ELR (cell line): ENCODE measurements at regions not wholly inside any gene's neighbourhood (a gene's known extent, or its start where the extent isn't known, plus 50 kb on each side); places are given as distances from the start of the nearest gene placed in this dataset.
"Not testable (repeated sequence)": the region's sequence is repeated elsewhere in the genome, so short reads cannot be mapped to it uniquely, and the experiment has no call there.

Experiments
- DNase-seq: peaks from one replicate; pipeline ENCODE4 v3.0.0-alpha.2; 2015; ENCODE audit warnings: low read depth

DNA sequence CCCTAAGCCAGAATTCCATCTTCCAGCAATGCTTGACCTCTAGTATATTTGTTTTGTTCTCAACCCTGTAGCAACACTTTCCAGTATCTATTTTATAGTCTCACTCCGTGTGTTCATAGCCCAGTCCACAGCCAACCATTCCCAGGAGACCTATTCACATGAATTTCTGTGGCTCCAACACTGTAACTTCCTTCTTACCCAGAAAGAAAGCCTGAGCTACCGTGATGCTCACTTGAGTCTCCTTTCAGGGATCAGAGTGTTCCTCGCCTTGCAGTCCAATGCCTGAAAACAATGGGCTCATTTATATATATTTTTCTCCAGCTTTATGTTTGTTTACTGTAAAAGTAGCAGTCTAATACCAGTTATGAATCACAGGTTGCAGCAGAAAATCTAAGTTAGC, 645.0 kb upstream of the NOVA1 start:
- peak; percentile 33 for DNase-seq

DNA sequence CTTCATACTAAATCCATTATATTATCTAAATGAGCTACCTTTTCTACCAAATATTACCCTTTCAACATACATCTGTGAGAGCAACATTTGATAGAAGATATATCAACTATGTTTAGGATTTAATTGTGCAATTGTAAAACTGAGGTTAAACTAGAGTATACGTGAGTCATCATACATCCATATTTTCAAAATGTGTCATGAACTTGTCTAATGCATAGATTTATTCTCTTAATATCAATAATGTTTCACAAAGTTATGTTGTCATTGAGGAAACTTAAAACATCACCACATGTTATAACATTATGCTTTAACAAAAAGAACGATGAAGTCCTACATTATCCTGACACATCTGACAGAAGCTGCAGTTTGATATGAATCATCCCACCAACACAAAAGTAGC, 645.5 kb upstream of the NOVA1 start:
- DNase-seq, result peak; percentile 39

- DNase-seq, result no peak
Measured at GRCh38 chr14:27245947-27246346, 648.1 kb upstream of the NOVA1 start.

GRCh38 chr14:27253966-27254365, 656.1 kb upstream of the NOVA1 start:
- no peak for DNase-seq

GRCh38 chr14:27256805-27257204, 659.0 kb upstream of the NOVA1 start:
- no peak for DNase-seq

DNA sequence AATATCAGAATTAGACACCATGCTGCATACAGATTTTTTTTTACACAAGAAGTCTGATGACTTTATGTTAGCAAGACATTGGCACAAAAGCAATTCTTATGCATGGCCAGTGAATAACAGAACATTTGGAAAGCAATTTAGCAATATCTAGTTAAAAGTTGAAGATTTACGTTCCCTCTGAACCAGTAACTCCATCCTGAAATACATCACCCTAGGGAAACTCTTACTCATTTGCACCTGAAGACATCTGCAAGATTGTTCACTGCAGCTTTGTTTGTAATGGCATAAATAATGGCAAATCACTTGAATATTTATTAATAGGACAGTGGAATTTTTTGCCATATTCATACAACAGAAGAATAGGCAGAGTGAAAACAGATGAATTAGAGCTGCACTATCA, 670.0 kb upstream of the NOVA1 start:
- DNase-seq, result no peak

DNA sequence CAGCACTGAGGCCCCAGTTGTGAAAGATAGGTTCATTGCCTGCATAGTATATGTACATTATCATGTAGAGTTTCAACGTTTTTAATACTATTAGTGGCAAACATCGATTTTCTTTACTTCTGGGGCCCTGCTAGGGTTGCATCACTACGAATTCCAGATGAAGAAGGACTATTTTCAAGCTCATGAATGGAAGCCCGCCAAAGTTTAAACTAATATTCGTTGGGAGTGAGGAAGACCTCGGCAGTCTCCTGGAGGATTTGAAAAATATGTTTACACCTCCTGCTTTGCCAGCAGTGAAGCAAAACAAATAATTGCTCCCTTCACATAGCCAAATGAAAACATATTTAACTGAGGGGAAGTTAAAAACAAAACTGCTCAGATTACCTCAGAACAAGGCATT, 672.9 kb upstream of the NOVA1 start:
- no peak for DNase-seq

GRCh38 chr14:27278341-27278740, 680.5 kb upstream of the NOVA1 start:
- DNase-seq, result no peak

GRCh38 chr14:27305441-27305945, 707.7 kb upstream of the NOVA1 start:
- DNase-seq, result no peak

DNA sequence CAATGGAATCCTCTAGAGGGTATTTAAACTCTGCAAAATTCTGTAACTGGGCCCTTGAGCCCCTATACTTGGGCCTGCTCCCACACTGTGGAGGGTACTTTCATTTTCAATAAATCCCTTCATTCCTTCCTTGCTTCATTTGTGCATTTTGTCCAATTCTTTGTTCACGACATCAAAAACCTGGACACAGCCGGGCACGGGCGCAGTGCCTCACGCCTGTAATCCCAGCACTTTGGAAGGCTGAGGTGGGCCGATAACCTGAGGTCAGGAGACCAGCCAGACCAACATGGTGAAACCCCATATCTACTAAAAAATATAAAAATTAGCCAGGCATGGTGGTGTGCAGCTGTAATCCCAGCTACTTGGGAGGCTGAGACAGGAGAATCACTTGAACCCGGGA, 714.9 kb upstream of the NOVA1 start:
- not testable (repeated sequence) for DNase-seq

- no peak for DNase-seq
Measured at GRCh38 chr14:27314231-27314630, 716.4 kb upstream of the NOVA1 start.

GRCh38 chr14:27315477-27315876, 717.6 kb upstream of the NOVA1 start:
- no peak for DNase-seq

DNA sequence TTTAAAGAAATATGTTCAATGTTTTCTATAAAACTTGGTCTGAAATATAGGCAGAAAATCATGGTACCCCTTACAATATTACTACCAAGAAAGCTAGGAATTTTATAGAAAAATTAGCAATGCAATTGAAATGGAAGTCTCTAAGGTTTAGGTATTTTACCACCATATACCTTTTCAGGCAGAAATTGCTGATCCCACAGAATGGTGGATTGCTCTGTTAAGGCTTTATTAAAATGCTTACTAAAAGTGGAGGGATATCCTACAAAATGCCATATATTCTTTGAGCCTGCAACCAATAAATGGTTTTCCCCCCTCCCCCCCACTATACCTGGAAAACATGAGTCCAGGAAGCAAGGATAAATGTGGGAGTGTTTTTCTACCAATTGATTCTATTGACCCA, 718.1 kb upstream of the NOVA1 start:
- DNase-seq, result no peak

DNA sequence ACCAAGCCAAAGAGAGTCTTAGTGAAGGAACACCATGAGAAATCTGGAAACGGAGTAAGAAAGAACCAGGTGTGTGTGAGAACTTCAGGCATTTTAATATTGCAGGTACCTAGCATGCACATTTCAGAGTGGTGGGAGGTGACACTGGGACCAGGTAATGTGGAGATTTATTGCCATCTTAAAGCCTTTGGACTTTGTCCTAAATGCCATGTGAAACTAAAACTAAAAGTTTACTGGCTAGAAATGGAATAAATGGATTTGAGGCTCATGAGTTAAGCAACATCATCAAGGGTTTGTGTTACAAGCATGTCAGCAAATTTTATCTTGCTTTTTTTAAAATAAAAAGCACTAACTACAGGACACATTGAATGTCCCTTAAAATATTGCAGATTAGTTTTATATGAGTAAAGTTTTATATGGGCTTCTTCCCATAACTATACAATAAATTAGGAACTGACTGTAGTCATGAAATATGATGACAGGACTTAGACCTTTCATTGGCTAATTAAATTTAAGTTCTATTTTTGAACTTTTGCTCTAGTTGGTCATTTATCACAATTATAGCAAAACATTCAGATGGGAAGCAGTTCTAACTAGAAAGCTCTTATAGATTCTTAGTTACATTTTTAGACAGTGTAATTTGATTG, 721.1 kb upstream of the NOVA1 start:
- no peak for DNase-seq

GRCh38 chr14:27320261-27320660, 722.4 kb upstream of the NOVA1 start:
- no peak for DNase-seq

DNA sequence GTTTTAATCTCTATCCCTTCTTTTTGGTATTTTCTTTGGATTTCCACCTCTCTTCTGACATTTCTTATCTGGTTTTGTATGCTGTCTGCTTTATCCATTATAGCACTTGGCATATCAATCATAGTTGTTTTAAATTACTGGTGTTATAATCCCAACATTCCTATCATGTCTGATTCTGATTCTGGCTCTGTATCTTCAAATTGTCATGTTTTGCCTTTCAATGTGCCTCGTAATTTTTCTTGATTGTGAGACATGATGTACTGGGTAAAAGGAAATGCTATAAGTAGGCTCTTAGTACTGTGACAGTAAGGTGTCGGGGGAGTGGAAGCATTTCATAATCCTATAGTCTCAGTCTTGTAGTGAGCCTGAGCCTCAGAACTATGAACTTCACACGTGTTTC, 729.3 kb upstream of the NOVA1 start:
- no peak for DNase-seq

- no peak for DNase-seq
Measured at GRCh38 chr14:27338012-27338411, 740.2 kb upstream of the NOVA1 start.

DNA sequence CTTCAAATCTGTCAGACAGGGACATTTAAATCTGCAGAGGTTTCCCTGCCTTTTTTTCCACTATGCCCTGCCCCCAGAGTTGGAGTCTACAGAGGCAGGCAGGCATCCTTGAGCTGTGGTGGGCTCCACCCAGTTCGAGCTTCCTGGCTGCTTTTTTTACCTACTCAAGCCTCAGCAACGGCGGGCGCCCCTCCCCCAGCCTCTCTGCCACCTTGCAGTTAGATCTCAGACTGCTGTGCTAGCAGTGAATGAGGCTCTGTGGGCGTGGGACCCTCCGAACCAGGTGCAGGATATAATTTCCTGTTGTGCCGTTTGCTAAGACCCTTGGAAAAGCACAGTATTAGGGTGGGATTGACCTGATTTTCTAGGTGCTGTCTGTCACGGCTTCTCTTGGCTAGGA, 765.2 kb upstream of the NOVA1 start:
- not testable (repeated sequence) for DNase-seq

GRCh38 chr14:27366596-27366995, 768.8 kb upstream of the NOVA1 start:
- DNase-seq, result peak; percentile 43

- peak; percentile 3 for DNase-seq
Measured at GRCh38 chr14:27367345-27367744, 769.5 kb upstream of the NOVA1 start.

DNA sequence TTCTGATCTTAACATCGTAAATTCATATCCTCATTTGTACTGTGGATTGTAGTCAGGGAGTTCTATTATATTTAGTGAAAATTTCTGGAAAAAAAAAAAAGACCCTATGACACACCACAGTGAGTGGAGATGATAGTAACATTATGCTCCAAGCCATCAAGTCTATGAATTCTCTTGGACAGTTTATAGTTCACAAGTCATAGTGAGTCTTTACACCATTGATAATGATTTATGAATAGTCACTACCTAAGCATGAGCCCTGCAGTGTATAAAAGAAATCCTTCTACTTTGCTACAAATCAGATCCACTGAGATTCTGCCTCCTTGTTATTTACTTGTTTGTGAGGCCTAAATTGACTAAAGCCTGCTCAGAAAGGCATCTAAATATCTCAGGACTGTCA, 772.2 kb upstream of the NOVA1 start:
- DNase-seq, result no peak

DNA sequence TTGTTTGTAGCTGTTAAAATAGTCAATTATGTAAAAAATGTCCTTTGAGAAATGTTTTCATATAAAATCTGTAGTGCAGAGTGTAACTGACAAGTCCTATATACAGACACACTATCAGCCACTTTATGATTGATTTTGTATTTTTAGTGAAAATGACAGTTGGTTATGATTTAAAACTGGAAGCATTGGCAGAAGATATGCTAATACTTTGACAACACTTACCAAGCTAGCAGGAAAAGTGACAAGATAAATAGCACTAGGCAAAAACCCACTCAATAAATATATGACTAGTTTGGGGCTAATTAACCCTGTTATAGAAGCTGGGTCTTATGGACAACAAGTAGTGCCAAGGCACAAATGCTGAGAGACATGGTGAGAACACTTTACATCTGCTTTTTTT, 772.9 kb upstream of the NOVA1 start:
- DNase-seq, result no peak

DNA sequence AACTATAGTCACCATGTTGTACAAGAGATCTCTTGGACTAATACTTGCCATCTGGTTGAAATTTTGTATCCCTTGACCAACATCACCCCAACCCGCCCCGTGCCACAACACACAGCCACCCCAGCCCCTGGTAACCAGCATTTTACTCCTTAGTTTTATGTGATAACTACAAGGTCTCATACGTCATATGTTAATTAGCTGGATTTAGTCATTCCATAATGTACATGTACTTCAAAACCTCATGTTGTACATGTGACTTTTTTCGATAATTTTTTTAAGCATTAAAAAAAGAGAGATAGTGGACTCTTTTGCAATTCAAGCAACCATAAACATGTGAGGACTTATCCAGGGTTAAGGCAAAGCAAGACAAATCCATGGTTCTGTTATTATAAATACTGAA, 773.4 kb upstream of the NOVA1 start:
- DNase-seq, result no peak

- DNase-seq, result no peak
Measured at GRCh38 chr14:27371868-27372267, 774.0 kb upstream of the NOVA1 start.

DNA sequence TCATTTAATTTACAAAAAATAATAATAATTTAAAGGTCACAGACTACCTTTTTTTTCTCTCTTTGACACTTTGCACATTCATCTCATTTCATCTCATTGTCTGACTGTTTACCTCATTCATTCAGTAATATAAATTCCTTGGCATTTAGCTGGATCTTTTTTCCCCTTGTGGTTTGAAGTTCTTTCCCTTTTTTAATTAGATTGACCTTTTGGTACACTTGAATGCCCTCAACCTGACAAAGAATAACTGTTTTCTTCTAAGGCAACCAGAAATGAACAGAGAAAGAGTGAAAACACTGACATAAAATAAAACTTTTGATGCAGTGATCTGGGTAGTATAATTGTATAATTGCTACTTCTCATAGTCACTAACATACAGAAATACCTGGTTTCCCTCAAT, 774.9 kb upstream of the NOVA1 start:
- DNase-seq, result no peak
